H1 (cell line): ENCODE measurements at regions not wholly inside any gene's neighbourhood (a gene's known extent, or its start where the extent isn't known, plus 50 kb on each side); places are given as distances from the start of the nearest gene placed in this dataset.

Source experiments
- CTCF ChIA-PET: fragments of 300-600 bp; sonication (Branson Sonifier 250); formaldehyde crosslinking; loops from one replicate; lab custom pipeline; 2021; ENCODE audit not compliant: partially characterized antibody; lab: Charles Lee
- POLR2A ChIA-PET: fragments of 300-600 bp; sonication (Branson Sonifier 250); formaldehyde crosslinking; loops from one replicate; lab custom pipeline; 2021; ENCODE audit warnings: inconsistent platforms; ENCODE audit not compliant: partially characterized antibody; lab: Charles Lee
- DNase-seq, 2 experiments: peaks; one replicate each; pipeline versions ENCODE4 v3.0.0 to v3.0.0-alpha.2; 2010 to 2022; ENCODE audit warnings: low spot score in 2 of 2, low read depth in 1 of 2, mixed read lengths in 1 of 2
- FAIRE-seq: peaks from 2 replicates; lab custom pipeline; 2011; peaks lifted over from hg19 to GRCh38; lab: Jason Lieb, UNC
- H2AFZ ChIP-seq: 2 replicates; pipeline ENCODE4 v1.8.1; 2012; ENCODE audit warnings: low read length, inconsistent platforms
- H2AK5ac ChIP-seq: 2 replicates; pipeline ENCODE4 v1.6.1; 2013; ENCODE audit warnings: low read depth, low read length
- H2BK120ac ChIP-seq: replicated peaks from 2 replicates; pipeline ENCODE3; 2013; ENCODE audit warnings: low read depth, low read length, inconsistent platforms
- H2BK12ac ChIP-seq: 2 replicates; pipeline ENCODE4 v1.6.1; 2013; ENCODE audit warnings: low read depth, low read length
- H2BK15ac ChIP-seq: 2 replicates; pipeline ENCODE4 v1.6.1; 2013; ENCODE audit warnings: low read length
- H2BK20ac ChIP-seq: 2 replicates; pipeline ENCODE4 v1.6.1; 2013; ENCODE audit warnings: low read length
- H2BK5ac ChIP-seq: 2 replicates; pipeline ENCODE4 v1.6.1; 2013; ENCODE audit warnings: low read depth, low read length
- H3K14ac ChIP-seq: 2 replicates; pipeline ENCODE4 v1.6.1; 2013; ENCODE audit warnings: inconsistent platforms; ENCODE audit not compliant: insufficient read length
- H3K18ac ChIP-seq: 2 replicates; pipeline ENCODE4 v1.6.1; 2013; ENCODE audit warnings: low read length; ENCODE audit errors: extremely low read depth
- H3K23ac ChIP-seq: 2 replicates; pipeline ENCODE4 v1.6.1; 2013; ENCODE audit warnings: inconsistent platforms; ENCODE audit not compliant: insufficient read length
- H3K23me2 ChIP-seq: 2 replicates; pipeline ENCODE4 v1.6.1; 2013; ENCODE audit warnings: low read depth, low read length
- H3K27ac ChIP-seq: 2 replicates; pipeline ENCODE4 v1.6.1; 2011; ENCODE audit warnings: low read depth, low read length, inconsistent platforms
- H3K27me3 ChIP-seq, 4 experiments: replicated peaks in 1 of 4; 1 replicate in 1 of 4; 2 replicates in 3 of 4; pipeline versions ENCODE4 v1.6.1 to v1.8.1; 2011 to 2013; ENCODE audit warnings: low read length in 3 of 4, mild to moderate bottlenecking in 3 of 4, inconsistent platforms in 2 of 4, mixed read lengths in 2 of 4, moderate library complexity in 1 of 4; ENCODE audit not compliant: control insufficient read depth in 3 of 4, insufficient read depth in 3 of 4; ENCODE audit errors: extremely low read depth in 1 of 4
- H3K36me3 ChIP-seq, 4 experiments: 2 replicates each; pipeline versions ENCODE4 v1.6.1 to v1.8.1; 2011 to 2013; ENCODE audit warnings: mild to moderate bottlenecking in 4 of 4, low read length in 3 of 4, moderate library complexity in 2 of 4, control low read depth in 1 of 4, inconsistent platforms in 1 of 4; ENCODE audit not compliant: insufficient read depth in 4 of 4, control insufficient read depth in 2 of 4
- H3K4ac ChIP-seq: replicated peaks from 2 replicates; pipeline ENCODE3; 2013; ENCODE audit warnings: low read length, low read depth, mixed read lengths, inconsistent platforms; ENCODE audit not compliant: insufficient read length
- H3K4me1 ChIP-seq, 4 experiments: replicated peaks in 1 of 4; 1 replicate in 1 of 4; 2 replicates in 3 of 4; pipeline versions ENCODE4 v1.6.1 to v1.8.1; 2011 to 2013; ENCODE audit warnings: low read length in 3 of 4, inconsistent platforms in 2 of 4, mixed read lengths in 1 of 4; ENCODE audit not compliant: insufficient read depth in 4 of 4, control insufficient read depth in 3 of 4
- H3K4me2 ChIP-seq, 2 experiments: 2 replicates each; pipeline versions ENCODE4 v1.6.1 to v1.8.1; 2011 to 2013; ENCODE audit warnings: low read depth in 2 of 2, low read length in 2 of 2, control low read depth in 1 of 2, inconsistent platforms in 1 of 2, mild to moderate bottlenecking in 1 of 2; ENCODE audit not compliant: insufficient read depth in 1 of 2
- H3K4me3 ChIP-seq, 4 experiments: fragments of 200-600, 300-600 bp in 1 of 4; sonication (generic), shearing (Covaris generic), sonication (Bioruptor Twin) in 1 of 4; 2 replicates each; pipeline versions ENCODE4 v1.5.1 to v1.8.1; 2011 to 2016; ENCODE audit warnings: low read length in 4 of 4, low read depth in 3 of 4, control low read depth in 2 of 4, inconsistent platforms in 2 of 4, mild to moderate bottlenecking in 2 of 4, mixed read lengths in 1 of 4, moderate library complexity in 1 of 4; ENCODE audit not compliant: insufficient read depth in 2 of 4; ENCODE audit errors: extremely low read depth in 1 of 4
- H3K56ac ChIP-seq: replicated peaks from 2 replicates; pipeline ENCODE3; 2013; ENCODE audit warnings: low read depth, mild to moderate bottlenecking, mixed read lengths, low read length, inconsistent platforms; ENCODE audit not compliant: insufficient read length
- H3K79me1 ChIP-seq: 2 replicates; pipeline ENCODE4 v1.6.1; 2013; ENCODE audit warnings: low read depth, low read length, control low read depth
- H3K79me2 ChIP-seq, 2 experiments: 2 replicates each; pipeline versions ENCODE4 v1.6.1 to v1.8.1; 2012 to 2013; ENCODE audit warnings: low read length in 2 of 2, mild to moderate bottlenecking in 2 of 2, inconsistent platforms in 1 of 2; ENCODE audit not compliant: insufficient read depth in 2 of 2, control insufficient read depth in 1 of 2
- H3K9ac ChIP-seq, 4 experiments: replicated peaks in 1 of 4; 1 replicate in 1 of 4; 2 replicates in 3 of 4; pipeline versions ENCODE4 v1.6.1 to v1.8.1; 2011 to 2013; ENCODE audit warnings: low read depth in 3 of 4, low read length in 3 of 4, control low read depth in 2 of 4, mild to moderate bottlenecking in 2 of 4, moderate library complexity in 2 of 4, inconsistent platforms in 1 of 4; ENCODE audit errors: extremely low read depth in 1 of 4
- H3K9me3 ChIP-seq, 2 experiments: 2 replicates each; pipeline versions ENCODE4 v1.6.1 to v1.8.1; 2012 to 2013; ENCODE audit warnings: mild to moderate bottlenecking in 2 of 2, moderate library complexity in 2 of 2, control low read depth in 1 of 2, inconsistent platforms in 1 of 2, low read depth in 1 of 2, low read length in 1 of 2, mixed read lengths in 1 of 2; ENCODE audit not compliant: insufficient read depth in 2 of 2
- H4K20me1 ChIP-seq, 2 experiments: replicated peaks in 1 of 2; 2 replicates each; pipeline versions ENCODE3 to v1.8.1; 2011 to 2013; ENCODE audit warnings: inconsistent platforms in 2 of 2, low read length in 2 of 2, mild to moderate bottlenecking in 1 of 2; ENCODE audit not compliant: insufficient read depth in 2 of 2, control insufficient read depth in 1 of 2
- H4K5ac ChIP-seq: 2 replicates; pipeline ENCODE4 v1.6.1; 2013; ENCODE audit warnings: low read length, low read depth, mixed read lengths, inconsistent platforms; ENCODE audit not compliant: insufficient read length
- H4K8ac ChIP-seq: 2 replicates; pipeline ENCODE4 v1.8.0; 2013; ENCODE audit warnings: mild to moderate bottlenecking, moderate library complexity, low read length, inconsistent platforms; ENCODE audit not compliant: insufficient read depth; ENCODE audit errors: extremely low read depth
- H4K91ac ChIP-seq: replicated peaks from 2 replicates; pipeline ENCODE3; 2013; ENCODE audit warnings: low read length, mixed read lengths, inconsistent platforms; ENCODE audit not compliant: insufficient read length
- BRCA1 ChIP-seq: IDR thresholded peaks from 2 replicates; pipeline ENCODE4 v1.6.1; 2012; ENCODE audit warnings: low read depth, low read length, improper control_type of control experiment
- CBX8 ChIP-seq: fragments of 300-800, 300-1000 bp; sonication (generic); IDR thresholded peaks from 2 replicates; pipeline ENCODE4 v1.7.1; 2016; ENCODE audit warnings: low read depth, low read length, borderline replicate concordance
- CEBPB ChIP-seq: IDR thresholded peaks from 2 replicates; pipeline ENCODE4 v1.6.1; 2012; ENCODE audit warnings: low read depth, low read length
- CHD1 ChIP-seq: IDR thresholded peaks from 2 replicates; pipeline ENCODE4 v1.6.1; 2012; ENCODE audit warnings: low read depth, low read length, improper control_type of control experiment
- NRF1 ChIP-seq: IDR thresholded peaks from 2 replicates; pipeline ENCODE4 v1.6.1; 2011; ENCODE audit warnings: mild to moderate bottlenecking, low read depth, low read length, improper control_type of control experiment
- PHF8 ChIP-seq: fragments of 200-600 bp; sonication (generic); conservative IDR thresholded peaks from 2 replicates; pipeline ENCODE4 v1.7.1; 2012; ENCODE audit warnings: low read depth, mild to moderate bottlenecking, inconsistent platforms, low read length, moderate library complexity
- SAP30 ChIP-seq: fragments of 300-600 bp; sonication (generic); IDR thresholded peaks from 2 replicates; pipeline ENCODE4 v1.7.1; 2012; ENCODE audit warnings: low read length, moderate library complexity, mild to moderate bottlenecking, inconsistent platforms; ENCODE audit not compliant: insufficient read depth, insufficient replicate concordance
- SIN3A ChIP-seq, 2 experiments: IDR thresholded peaks in 1 of 2; conservative IDR thresholded peaks in 1 of 2; 2 replicates each; pipeline ENCODE4 v1.6.1; 2011 to 2012; ENCODE audit warnings: low read length in 2 of 2, improper control_type of control experiment in 1 of 2, low read depth in 1 of 2, mild to moderate bottlenecking in 1 of 2
- TBP ChIP-seq: IDR thresholded peaks from 2 replicates; pipeline ENCODE4 v1.6.1; 2011; ENCODE audit warnings: low read depth, low read length, improper control_type of control experiment
- WGBS, 2 experiments: shearing (Covaris generic) in 1 of 2; methylation state at CpG; one replicate each; pipeline versions ENCODE4 v1.1.6 to v1.1.7; 2013 to 2015; ENCODE audit warnings: low lambda C conversion rate in 2 of 2, mixed read lengths in 2 of 2, inconsistent platforms in 1 of 2, low coverage in 1 of 2, missing lambda C conversion rate in 1 of 2; ENCODE audit not compliant: insufficient replicate concordance in 2 of 2, insufficient coverage in 1 of 2, insufficient read length in 1 of 2; ENCODE audit errors: extremely low coverage in 1 of 2, missing lambda C conversion rate in 1 of 2; 5-methylcytosine and 5-hydroxymethylcytosine counted together
- TF ChIP-seq, protein P1 (sequence below), 3 experiments: IDR thresholded peaks; 1 replicate in 2 of 3; 2 replicates in 1 of 3; pipeline versions ENCODE4 v1.5.1 to v1.6.1; 2011; ENCODE audit warnings: low read length in 3 of 3, mild to moderate bottlenecking in 3 of 3, inconsistent platforms in 2 of 3, low read depth in 1 of 3, moderate library complexity in 1 of 3; ENCODE audit not compliant: insufficient read depth in 1 of 3; ENCODE audit errors: control extremely low read depth in 1 of 3

DNA sequence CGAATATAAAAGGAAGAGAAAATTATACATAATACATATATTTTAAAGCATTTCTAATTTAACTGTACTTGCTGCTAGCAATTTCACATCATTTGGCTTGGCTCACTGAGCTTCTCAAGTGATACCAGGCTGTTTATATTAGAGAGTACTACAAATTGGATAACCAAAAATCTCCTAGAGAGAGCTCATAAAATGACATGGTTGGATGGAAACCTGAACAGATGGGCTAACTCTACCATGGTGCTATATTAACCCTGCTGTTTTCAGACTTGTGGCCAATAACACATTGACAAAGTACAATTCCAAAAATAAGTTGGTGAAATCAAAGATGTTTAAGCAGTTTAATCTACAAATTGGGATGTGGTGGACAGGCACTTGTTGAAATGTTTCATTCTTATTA, 364.4 kb upstream of the GCFC2 start:
- Histone ChIP-seq H3K14ac (no peak overlapping the region), H3K18ac (no peak overlapping the region), H3K9ac (no peak overlapping the region), H4K5ac (no peak overlapping the region), H3K27ac (no peak overlapping the region), H3K56ac (no peak overlapping the region), H3K23me2 (no peaks in the 10 kb centered on the region), H3K36me3 (no peaks in the 10 kb centered on the region), H4K8ac (no peak overlapping the region), H2BK5ac (no peak overlapping the region), H3K23ac (no peak overlapping the region), H2BK15ac (no peak overlapping the region), H3K4me2 (no peak overlapping the region), H2AFZ (no peak overlapping the region), H3K79me1 (no peaks in the 10 kb centered on the region), H3K9me3 (no peaks in the 10 kb centered on the region), H3K4ac (no peak overlapping the region), H2BK12ac (no peak overlapping the region), H4K91ac (no peak overlapping the region), H3K27me3 (no peaks in the 10 kb centered on the region), H2BK120ac (no peak overlapping the region), H3K4me1 (no peaks in the 10 kb centered on the region), H4K20me1 (no peaks in the 10 kb centered on the region), H3K4me3 (no peak overlapping the region), H2AK5ac (no peak overlapping the region), H2BK20ac (no peak overlapping the region), H3K79me2 (no peaks in the 10 kb centered on the region)
- no peak for TF ChIP-seq NRF1
- no peak for TF ChIP-seq SAP30
- no peak for TF ChIP-seq CEBPB
- no peak for TF ChIP-seq BRCA1
- TF ChIP-seq TBP: no peak
- no peak for TF ChIP-seq SIN3A (conservative IDR thresholded peaks at IDR 0.05 in 1 of 2, IDR thresholded peaks at IDR 0.05 in 1 of 2; ENCODE audit: low read depth in 1 of 2, low read length in 2 of 2)
- no peak for TF ChIP-seq CHD1
- TF ChIP-seq, protein P1, sequence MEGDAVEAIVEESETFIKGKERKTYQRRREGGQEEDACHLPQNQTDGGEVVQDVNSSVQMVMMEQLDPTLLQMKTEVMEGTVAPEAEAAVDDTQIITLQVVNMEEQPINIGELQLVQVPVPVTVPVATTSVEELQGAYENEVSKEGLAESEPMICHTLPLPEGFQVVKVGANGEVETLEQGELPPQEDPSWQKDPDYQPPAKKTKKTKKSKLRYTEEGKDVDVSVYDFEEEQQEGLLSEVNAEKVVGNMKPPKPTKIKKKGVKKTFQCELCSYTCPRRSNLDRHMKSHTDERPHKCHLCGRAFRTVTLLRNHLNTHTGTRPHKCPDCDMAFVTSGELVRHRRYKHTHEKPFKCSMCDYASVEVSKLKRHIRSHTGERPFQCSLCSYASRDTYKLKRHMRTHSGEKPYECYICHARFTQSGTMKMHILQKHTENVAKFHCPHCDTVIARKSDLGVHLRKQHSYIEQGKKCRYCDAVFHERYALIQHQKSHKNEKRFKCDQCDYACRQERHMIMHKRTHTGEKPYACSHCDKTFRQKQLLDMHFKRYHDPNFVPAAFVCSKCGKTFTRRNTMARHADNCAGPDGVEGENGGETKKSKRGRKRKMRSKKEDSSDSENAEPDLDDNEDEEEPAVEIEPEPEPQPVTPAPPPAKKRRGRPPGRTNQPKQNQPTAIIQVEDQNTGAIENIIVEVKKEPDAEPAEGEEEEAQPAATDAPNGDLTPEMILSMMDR (IDR thresholded peaks at IDR 0.05; ENCODE audit: control extremely low read depth in 1 of 3, insufficient read depth in 1 of 3, low read depth in 1 of 3, low read length in 3 of 3): no peak
- TF ChIP-seq PHF8: no peak
- TF ChIP-seq CBX8: no peak
- FAIRE-seq (no peak), DNase-seq (no peak)
- 88% methylated on average over 1 of the region's 1 CpG; no CpG with 5 or more reads in 1 of the 2 experiments for WGBS, 2 experiments
- POLR2A ChIA-PET: no interaction called here
- CTCF ChIA-PET: interaction anchor here (0.6 to 0.7 kb wide), 2 partner anchors 11 to 70 kb away, joined by 3 read pairs; no protein-coding TSS in a partner anchor
